ENCODE measurements at regions not wholly inside any gene's neighbourhood (a gene's known extent, or its start where the extent isn't known, plus 50 kb on each side); places are given as distances from the start of the nearest gene placed in this dataset.

DNA sequence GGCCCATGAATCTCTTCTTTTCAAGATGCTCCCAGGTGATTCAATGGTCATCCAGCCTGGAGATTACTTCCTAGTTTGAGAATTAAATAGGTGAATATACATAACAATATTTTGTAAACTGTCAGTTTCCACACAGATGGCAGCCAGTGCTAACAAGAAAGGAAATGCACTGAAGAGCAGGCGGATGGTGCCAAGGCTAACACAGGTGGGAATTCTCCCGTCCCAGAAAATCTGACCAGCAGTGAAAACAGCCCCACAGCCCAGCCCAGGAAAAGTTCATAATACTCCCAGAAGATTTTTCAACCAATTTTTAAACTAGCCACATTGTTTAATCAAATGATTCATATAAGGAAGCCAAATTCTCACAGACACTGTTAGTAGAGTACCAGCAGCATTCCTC, 387.2 kb upstream of the GATB start:
- Mint-ChIP-seq H3K27ac (no peak overlapping the region), H3K27me3 (ENCODE audit: low read depth, poor library complexity) (peaks cover 7% of the 10 kb centered on the region), H3K4me3 (no peak overlapping the region), H3K4me1 (no peaks in the 10 kb centered on the region), H3K36me3 (ENCODE audit: low read depth) (peaks cover 15% of the 10 kb centered on the region), H3K9me3 (peaks cover 47% of the 10 kb centered on the region)
- TF ChIP-seq, protein P1, sequence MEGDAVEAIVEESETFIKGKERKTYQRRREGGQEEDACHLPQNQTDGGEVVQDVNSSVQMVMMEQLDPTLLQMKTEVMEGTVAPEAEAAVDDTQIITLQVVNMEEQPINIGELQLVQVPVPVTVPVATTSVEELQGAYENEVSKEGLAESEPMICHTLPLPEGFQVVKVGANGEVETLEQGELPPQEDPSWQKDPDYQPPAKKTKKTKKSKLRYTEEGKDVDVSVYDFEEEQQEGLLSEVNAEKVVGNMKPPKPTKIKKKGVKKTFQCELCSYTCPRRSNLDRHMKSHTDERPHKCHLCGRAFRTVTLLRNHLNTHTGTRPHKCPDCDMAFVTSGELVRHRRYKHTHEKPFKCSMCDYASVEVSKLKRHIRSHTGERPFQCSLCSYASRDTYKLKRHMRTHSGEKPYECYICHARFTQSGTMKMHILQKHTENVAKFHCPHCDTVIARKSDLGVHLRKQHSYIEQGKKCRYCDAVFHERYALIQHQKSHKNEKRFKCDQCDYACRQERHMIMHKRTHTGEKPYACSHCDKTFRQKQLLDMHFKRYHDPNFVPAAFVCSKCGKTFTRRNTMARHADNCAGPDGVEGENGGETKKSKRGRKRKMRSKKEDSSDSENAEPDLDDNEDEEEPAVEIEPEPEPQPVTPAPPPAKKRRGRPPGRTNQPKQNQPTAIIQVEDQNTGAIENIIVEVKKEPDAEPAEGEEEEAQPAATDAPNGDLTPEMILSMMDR (IDR thresholded peaks at IDR 0.05): no peak
- DNase-seq: no peak

DNA sequence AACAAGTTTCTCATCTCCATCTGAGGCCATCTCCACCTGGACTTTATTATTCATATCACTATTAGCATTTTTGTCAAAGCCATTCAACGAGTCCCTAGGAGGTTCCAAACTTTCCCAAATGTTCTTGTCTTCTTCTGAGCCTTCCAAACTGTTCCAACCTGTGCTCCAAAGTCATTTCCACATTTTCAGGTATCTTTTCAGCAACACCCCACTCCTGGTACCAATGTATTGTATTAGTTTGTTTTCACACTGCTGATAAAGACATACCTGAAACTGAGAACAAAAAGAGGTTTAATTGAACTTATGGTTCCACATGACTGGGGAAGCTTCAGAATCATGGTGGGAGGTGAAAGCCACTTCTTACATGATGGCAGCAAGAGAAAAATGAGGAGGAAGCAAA, 385.4 kb upstream of the GATB start:
- DNase-seq: no peak
- Mint-ChIP-seq H3K36me3 (ENCODE audit: low read depth) (peaks cover 15% of the 10 kb centered on the region), H3K4me3 (no peak overlapping the region), H3K27me3 (ENCODE audit: low read depth, poor library complexity) (peaks cover 4% of the 10 kb centered on the region), H3K9me3 (peaks cover 54% of the 10 kb centered on the region), H3K4me1 (no peaks in the 10 kb centered on the region), H3K27ac (no peak overlapping the region)
- TF ChIP-seq, protein P1 (IDR thresholded peaks at IDR 0.05): no peak

DNA sequence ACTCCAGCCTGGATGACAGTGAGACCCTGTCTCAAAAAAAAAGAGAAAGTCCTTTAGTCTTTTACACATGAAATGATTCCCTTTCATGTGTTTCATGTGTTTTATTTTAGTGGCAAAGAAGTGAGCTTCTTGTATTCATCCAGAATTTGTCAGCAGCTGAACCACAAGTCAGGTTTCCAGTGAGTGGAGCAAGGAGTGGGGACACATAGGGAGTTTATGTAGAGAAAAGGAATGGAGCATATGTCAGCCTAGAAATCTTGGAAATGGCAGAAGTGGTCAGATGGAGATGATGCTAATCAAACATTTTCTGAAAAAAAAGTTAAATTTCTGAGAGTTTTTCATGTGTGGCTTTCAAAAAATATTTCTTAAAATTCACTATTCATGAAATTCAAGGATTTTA, 383.0 kb upstream of the GATB start:
- Mint-ChIP-seq H3K27me3 (ENCODE audit: low read depth, poor library complexity) (peaks cover 4% of the 10 kb centered on the region), H3K36me3 (ENCODE audit: low read depth) (peaks cover 15% of the 10 kb centered on the region), H3K4me3 (no peak overlapping the region), H3K9me3 (peaks cover 57% of the 10 kb centered on the region), H3K4me1 (no peaks in the 10 kb centered on the region), H3K27ac (no peak overlapping the region)
- DNase-seq: no peak
- TF ChIP-seq, protein P1 (IDR thresholded peaks at IDR 0.05): no peak

DNA sequence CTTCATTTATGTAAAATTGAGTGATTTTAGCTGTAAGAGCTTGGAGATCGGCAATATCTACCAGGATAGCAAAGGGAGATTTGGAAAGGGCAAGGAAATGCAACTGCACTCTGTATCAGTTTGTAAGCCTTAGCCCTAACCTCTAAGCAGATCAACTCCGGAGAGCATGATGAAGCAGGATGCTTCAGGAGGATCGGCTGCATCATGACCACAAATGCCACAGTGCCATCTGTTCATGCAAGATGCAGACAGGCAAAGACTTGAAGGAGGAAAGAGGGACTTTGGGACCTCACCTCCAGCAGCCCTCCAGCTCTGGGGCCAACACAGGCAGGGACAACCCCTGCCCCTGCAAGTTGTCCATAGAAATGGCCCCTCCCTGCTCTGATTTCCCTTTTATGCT, 377.6 kb upstream of the GATB start:
- Mint-ChIP-seq H3K4me3 (no peak overlapping the region), H3K4me1 (peaks cover 9% of the 10 kb centered on the region), H3K9me3 (peaks cover 10% of the 10 kb centered on the region), H3K27me3 (ENCODE audit: low read depth, poor library complexity) (peaks cover 13% of the 10 kb centered on the region), H3K36me3 (ENCODE audit: low read depth) (no peaks in the 10 kb centered on the region), H3K27ac (no peak overlapping the region)
- DNase-seq: no peak
- TF ChIP-seq, protein P1 (IDR thresholded peaks at IDR 0.05): no peak

DNA sequence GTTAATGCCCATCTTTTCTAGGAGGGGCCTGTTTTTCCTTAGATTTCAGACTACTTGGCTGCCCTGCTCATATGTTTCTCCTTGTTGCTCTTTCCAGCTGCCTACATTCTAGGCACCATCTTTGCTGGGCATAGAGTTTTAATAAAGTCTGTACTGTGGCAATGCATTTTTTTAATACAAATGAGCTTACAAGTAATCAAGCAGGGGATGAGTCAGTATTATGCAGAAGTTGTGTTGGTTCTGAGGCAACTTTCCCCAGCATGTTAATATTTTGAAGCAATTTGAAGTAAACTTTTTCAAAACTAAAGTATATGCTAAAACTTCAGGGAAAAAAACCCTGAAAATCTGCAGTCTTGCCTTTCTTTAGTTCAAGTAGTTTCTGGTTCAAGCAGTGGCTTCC, 372.0 kb upstream of the GATB start:
- no peak for DNase-seq
- Mint-ChIP-seq H3K27ac (no peak overlapping the region), H3K9me3 (peaks cover 7% of the 10 kb centered on the region), H3K36me3 (ENCODE audit: low read depth) (peaks cover 5% of the 10 kb centered on the region), H3K4me1 (peaks cover 9% of the 10 kb centered on the region), H3K27me3 (ENCODE audit: low read depth, poor library complexity) (peaks cover 18% of the 10 kb centered on the region), H3K4me3 (no peak overlapping the region)
- TF ChIP-seq, protein P1 (IDR thresholded peaks at IDR 0.05): no peak

DNA sequence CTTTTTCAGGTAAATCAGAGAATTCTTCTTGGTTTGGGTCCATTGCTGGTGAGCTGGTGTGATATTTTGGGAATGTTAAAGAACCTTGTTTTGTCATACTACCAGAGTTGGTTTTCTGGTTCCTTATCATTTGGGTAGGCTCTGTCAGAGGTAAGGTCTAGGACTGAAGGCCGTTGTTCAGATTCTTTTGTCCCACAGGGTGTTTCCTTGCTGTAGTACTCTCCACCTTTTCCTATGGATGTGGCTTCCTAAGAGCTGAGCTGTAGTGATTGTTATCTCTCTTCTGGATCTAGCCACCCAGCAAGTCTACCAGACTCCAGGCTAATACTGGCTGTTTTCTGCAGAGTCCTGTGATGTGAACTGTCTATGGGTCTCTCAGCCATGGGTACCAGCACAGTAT, 367.5 kb upstream of the GATB start:
- TF ChIP-seq, protein P1 (IDR thresholded peaks at IDR 0.05): no peak
- no peak overlapping the region for H3K4me3 Mint-ChIP-seq
- peaks cover 50% of the 10 kb centered on the region for H3K9me3 Mint-ChIP-seq
- DNase-seq: no peak
- peaks cover 27% of the 10 kb centered on the region for H3K36me3 Mint-ChIP-seq (ENCODE audit: low read depth)
- H3K27me3 Mint-ChIP-seq (ENCODE audit: low read depth, poor library complexity): peaks cover 9% of the 10 kb centered on the region
- H3K27ac Mint-ChIP-seq: no peak overlapping the region
- H3K4me1 Mint-ChIP-seq: no peaks in the 10 kb centered on the region

Measured in nephron progenitor cell (in vitro differentiated cells).